HepG2 (cell line): ENCODE measurements at regions not wholly inside any gene's neighbourhood (a gene's known extent, or its start where the extent isn't known, plus 50 kb on each side); places are given as distances from the start of the nearest gene placed in this dataset.

Source experiments
- ATAC-seq: fragments of 200-7000 bp; cut with Tn5 transposase; 3 replicates; pipeline ENCODE4 v1.9.1; 2020; ENCODE audit warnings: mild to moderate bottlenecking, moderate library complexity
- BruUV-seq: library from RNA; stranded (reverse); fragments of 400-500 nt; replicated peaks from 2 replicates; lab custom pipeline; 2021; lab: Mats Ljungman, UMichigan
- CTCF ChIA-PET: fragments of 300-600 bp; formaldehyde crosslinking; extraction: SDS; loops from one replicate; lab custom pipeline; 2021; ENCODE audit warnings: low total read pairs, inconsistent platforms, low intra/inter-chr PET ratio; lab: Yijun Ruan, JAX
- POLR2A ChIA-PET: fragments of 350-600 bp; sonication (Branson Sonifier 250); formaldehyde crosslinking; loops from one replicate; lab custom pipeline; 2020; ENCODE audit warnings: antibody characterized with exemption, inconsistent platforms; lab: Yijun Ruan, JAX
- DNase-seq: peaks from one replicate; pipeline ENCODE4 v3.0.0-alpha.2; 2015; ENCODE audit warnings: low spot score
- FAIRE-seq: peaks from 3 replicates; lab custom pipeline; 2011; peaks lifted over from hg19 to GRCh38; lab: Jason Lieb, UNC
- H2AFZ ChIP-seq: one replicate; pipeline ENCODE4 v1.6.1; 2011; ENCODE audit warnings: low read length, inconsistent platforms
- H3K27ac ChIP-seq: fragments of 300-600 bp; 3 replicates; pipeline ENCODE4 v1.8.0; 2011; ENCODE audit warnings: mixed run types, mild to moderate bottlenecking, mixed read lengths, low read length, inconsistent platforms; ENCODE audit not compliant: insufficient read depth; ENCODE audit errors: extremely low read length
- H3K27me3 ChIP-seq, 2 experiments: fragments of 200-600 bp in 1 of 2; 2 replicates in 1 of 2; 3 replicates in 1 of 2; pipeline versions ENCODE4 v1.6.0 to v1.8.0; 2011; ENCODE audit warnings: low read length in 2 of 2, mild to moderate bottlenecking in 2 of 2, moderate library complexity in 2 of 2, inconsistent platforms in 1 of 2; ENCODE audit not compliant: insufficient read depth in 2 of 2, control insufficient read depth in 1 of 2
- H3K36me3 ChIP-seq, 2 experiments: fragments of 200-600 bp in 1 of 2; replicated peaks in 1 of 2; 2 replicates in 1 of 2; 3 replicates in 1 of 2; pipeline versions ENCODE4 v1.5.1 to v1.8.0; 2011; ENCODE audit warnings: low read length in 2 of 2, inconsistent platforms in 1 of 2; ENCODE audit not compliant: insufficient read depth in 2 of 2, control insufficient read depth in 1 of 2
- H3K4me1 ChIP-seq: 2 replicates; pipeline ENCODE4 v1.5.1; 2012; ENCODE audit warnings: low read length, inconsistent platforms; ENCODE audit not compliant: insufficient read depth
- H3K4me2 ChIP-seq: 2 replicates; pipeline ENCODE4 v1.6.0; 2011; ENCODE audit warnings: low read depth, low read length, inconsistent platforms
- H3K4me3 ChIP-seq, 3 experiments: fragments of 200-600 bp in 1 of 3; sonication (generic), shearing (Covaris generic) in 1 of 3; replicated peaks in 1 of 3; 2 replicates each; pipeline ENCODE4 v1.5.1; 2011 to 2016; ENCODE audit warnings: low read length in 3 of 3, inconsistent platforms in 2 of 3, low read depth in 2 of 3, mild to moderate bottlenecking in 2 of 3, control low read depth in 1 of 3, mixed read lengths in 1 of 3; ENCODE audit not compliant: insufficient read depth in 1 of 3
- H3K79me2 ChIP-seq: one replicate; pipeline ENCODE4 v1.6.1; 2011; ENCODE audit warnings: low read length, inconsistent platforms; ENCODE audit not compliant: insufficient read depth
- H3K9ac ChIP-seq: 2 replicates; pipeline ENCODE4 v1.6.0; 2011; ENCODE audit warnings: mild to moderate bottlenecking, low read depth, low read length, inconsistent platforms; ENCODE audit not compliant: insufficient read depth
- H3K9me3 ChIP-seq: 2 replicates; pipeline ENCODE4 v1.5.1; 2012; ENCODE audit warnings: mild to moderate bottlenecking, low read length
- H4K20me1 ChIP-seq: 2 replicates; pipeline ENCODE4 v1.6.0; 2011; ENCODE audit warnings: inconsistent platforms, mild to moderate bottlenecking, low read length, moderate library complexity; ENCODE audit not compliant: insufficient read depth
- AKNA ChIP-seq: sonication (generic); formaldehyde crosslinking; IDR thresholded peaks from 2 replicates; pipeline ENCODE4 v1.4.0; 2020; ENCODE audit warnings: missing genetic modification reagents, borderline replicate concordance
- ARNT ChIP-seq: fragments of 450-650 bp; IDR thresholded peaks from 2 replicates; pipeline ENCODE4 v1.6.1; 2017
- FLYWCH1 ChIP-seq: sonication (generic); formaldehyde crosslinking; IDR thresholded peaks from 2 replicates; pipeline ENCODE4 v1.8.1; 2023; ENCODE audit warnings: mild to moderate bottlenecking, missing genetic modification reagents
- KAT7 ChIP-seq: IDR thresholded peaks from 2 replicates; pipeline ENCODE4 v1.6.1; 2018; ENCODE audit warnings: borderline replicate concordance, missing compliant biosample characterization
- MLX ChIP-seq: IDR thresholded peaks from 2 replicates; pipeline ENCODE4 v1.6.1; 2016
- PHF21A ChIP-seq: sonication (generic); formaldehyde crosslinking; IDR thresholded peaks from 2 replicates; pipeline ENCODE4 v1.5.0; 2020; ENCODE audit warnings: mild to moderate bottlenecking, missing genetic modification reagents
- SP4 ChIP-seq: sonication (generic); formaldehyde crosslinking; IDR thresholded peaks from 2 replicates; pipeline ENCODE4 v1.8.1; 2023; ENCODE audit warnings: mild to moderate bottlenecking, missing genetic modification reagents
- STAG1 ChIP-seq: sonication (generic); formaldehyde crosslinking; IDR thresholded peaks from 2 replicates; pipeline ENCODE4 v1.4.0; 2020; ENCODE audit warnings: missing genetic modification reagents
- TARDBP ChIP-seq: sonication (generic); formaldehyde crosslinking; IDR thresholded peaks from 2 replicates; pipeline ENCODE4 v1.8.0; 2022; ENCODE audit warnings: mild to moderate bottlenecking, missing genetic modification reagents
- TCF7 ChIP-seq: sonication (generic); IDR thresholded peaks from 2 replicates; pipeline ENCODE4 v1.6.1; 2016; ENCODE audit warnings: antibody characterized with exemption, low read depth
- THYN1 ChIP-seq: sonication (generic); formaldehyde crosslinking; IDR thresholded peaks from 2 replicates; pipeline ENCODE4 v1.8.1; 2023; ENCODE audit warnings: low read depth, mild to moderate bottlenecking, moderate library complexity, missing genetic modification reagents, borderline replicate concordance
- ZNF264 ChIP-seq: sonication (generic); formaldehyde crosslinking; IDR thresholded peaks from 2 replicates; pipeline ENCODE4 v1.4.0; 2020; ENCODE audit warnings: missing genetic modification reagents
- ZNF275 ChIP-seq: sonication (generic); formaldehyde crosslinking; IDR thresholded peaks from 2 replicates; pipeline ENCODE4 v1.8.0; 2022; ENCODE audit warnings: missing genetic modification reagents, mild to moderate bottlenecking, inconsistent platforms, borderline replicate concordance
- ZNF446 ChIP-seq: sonication (generic); formaldehyde crosslinking; IDR thresholded peaks from 2 replicates; pipeline ENCODE4 v1.5.0; 2020; ENCODE audit warnings: mild to moderate bottlenecking, missing genetic modification reagents
- ZNF879 ChIP-seq: sonication (generic); formaldehyde crosslinking; IDR thresholded peaks from 2 replicates; pipeline ENCODE4 v1.8.1; 2023; ENCODE audit warnings: missing genetic modification reagents
- WGBS: methylation state at CpG from one replicate; pipeline ENCODE4 v1.1.6; 2017; ENCODE audit warnings: low lambda C conversion rate; 5-methylcytosine and 5-hydroxymethylcytosine counted together
- in situ Hi-C: cut with HindIII; loops from 2 replicates; pipeline ENCODE4 v1.10.0; 2017; ENCODE audit warnings: low pct_unique_long_range_greater_than_20kb; ENCODE audit not compliant: extremely low pct_ligation_motif_present
- intact Hi-C: fragments of 100-400 bp; cut with micrococcal nuclease; formaldehyde crosslinking; loops from one replicate; pipeline ENCODE4 v1.10.0; 2022; ENCODE audit not compliant: unreplicated experiment
- TF ChIP-seq, protein P1 (sequence below): sonication (generic); formaldehyde crosslinking; conservative IDR thresholded peaks from 2 replicates; pipeline ENCODE4 v1.4.0; 2020; ENCODE audit warnings: missing genetic modification reagents

GRCh38 chr4:81566161-81566591 is 94.5 kb upstream of the RASGEF1B start:
- ChIA-PET CTCF (no interaction called here), POLR2A (no interaction called here)
- H3K27me3 ChIP-seq = no peaks in the 10 kb centered on the region
- no peak overlapping the region for H3K4me2 ChIP-seq
- H3K27ac ChIP-seq = no peak overlapping the region
- H3K4me3 ChIP-seq = no peak overlapping the region
- H3K79me2 ChIP-seq = no peaks in the 10 kb centered on the region
- H3K36me3 ChIP-seq = no peaks in the 10 kb centered on the region
- no peak overlapping the region for H2AFZ ChIP-seq
- H4K20me1 ChIP-seq = no peaks in the 10 kb centered on the region
- H3K9me3 ChIP-seq = no peaks in the 10 kb centered on the region
- intact Hi-C loops = no loop called here
- DNase-seq (no peak), FAIRE-seq (no peak), ATAC-seq (no peak)
- in situ Hi-C loops = no loop called here
- 2% methylated on average over 5 of the region's 5 CpGs for WGBS
- no peak overlapping the region for H3K9ac ChIP-seq
- BruUV-seq = no TSS peak
- H3K4me1 ChIP-seq = no peaks in the 10 kb centered on the region
- TF ChIP-seq, protein P1, sequence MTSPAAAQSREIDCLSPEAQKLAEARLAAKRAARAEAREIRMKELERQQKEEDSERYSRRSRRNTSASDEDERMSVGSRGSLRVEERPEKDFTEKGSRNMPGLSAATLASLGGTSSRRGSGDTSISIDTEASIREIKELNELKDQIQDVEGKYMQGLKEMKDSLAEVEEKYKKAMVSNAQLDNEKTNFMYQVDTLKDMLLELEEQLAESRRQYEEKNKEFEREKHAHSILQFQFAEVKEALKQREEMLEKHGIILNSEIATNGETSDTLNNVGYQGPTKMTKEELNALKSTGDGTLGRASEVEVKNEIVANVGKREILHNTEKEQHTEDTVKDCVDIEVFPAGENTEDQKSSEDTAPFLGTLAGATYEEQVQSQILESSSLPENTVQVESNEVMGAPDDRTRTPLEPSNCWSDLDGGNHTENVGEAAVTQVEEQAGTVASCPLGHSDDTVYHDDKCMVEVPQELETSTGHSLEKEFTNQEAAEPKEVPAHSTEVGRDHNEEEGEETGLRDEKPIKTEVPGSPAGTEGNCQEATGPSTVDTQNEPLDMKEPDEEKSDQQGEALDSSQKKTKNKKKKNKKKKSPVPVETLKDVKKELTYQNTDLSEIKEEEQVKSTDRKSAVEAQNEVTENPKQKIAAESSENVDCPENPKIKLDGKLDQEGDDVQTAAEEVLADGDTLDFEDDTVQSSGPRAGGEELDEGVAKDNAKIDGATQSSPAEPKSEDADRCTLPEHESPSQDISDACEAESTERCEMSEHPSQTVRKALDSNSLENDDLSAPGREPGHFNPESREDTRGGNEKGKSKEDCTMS = no peak
- no peak for TF ChIP-seq ZNF879
- no peak for TF ChIP-seq ZNF275 (CRISPR knock-in tag)
- TF ChIP-seq SP4 (CRISPR knock-in tag) = no peak
- TF ChIP-seq ARNT = no peak
- TF ChIP-seq ZNF264 (CRISPR knock-in tag) = no peak
- TF ChIP-seq KAT7 = no peak
- no peak for TF ChIP-seq PHF21A (CRISPR knock-in tag)
- TF ChIP-seq STAG1 = no peak
- TF ChIP-seq TARDBP = no peak
- TF ChIP-seq FLYWCH1 (CRISPR knock-in tag) = no peak
- no peak for TF ChIP-seq TCF7
- TF ChIP-seq MLX = no peak
- no peak for TF ChIP-seq ZNF446 (CRISPR knock-in tag)
- TF ChIP-seq AKNA = no peak
- TF ChIP-seq THYN1 (CRISPR knock-in tag) = no peak
